PFSK-1 (cell line): ENCODE measurements at regions not wholly inside any gene's neighbourhood (a gene's known extent, or its start where the extent isn't known, plus 50 kb on each side); places are given as distances from the start of the nearest gene placed in this dataset.

Source experiments
- FOXP2 ChIP-seq: optimal IDR thresholded peaks from 2 replicates; pipeline ENCODE3; 2011; ENCODE audit warnings: borderline replicate concordance, control low read depth, inconsistent platforms; ENCODE audit not compliant: insufficient read depth; ENCODE audit errors: extremely low read length, extremely low read depth
- POLR2AphosphoS5 ChIP-seq: IDR thresholded peaks from 2 replicates; pipeline ENCODE4 v1.6.1; 2012; ENCODE audit warnings: low read depth, mild to moderate bottlenecking, control low read depth, low read length, moderate library complexity
- SIN3A ChIP-seq: IDR thresholded peaks from 2 replicates; pipeline ENCODE4 v1.6.1; 2012; ENCODE audit warnings: mild to moderate bottlenecking, low read length, moderate library complexity, borderline replicate concordance; ENCODE audit not compliant: insufficient read depth
- TAF1 ChIP-seq: IDR thresholded peaks from 2 replicates; pipeline ENCODE4 v1.6.1; 2012; ENCODE audit warnings: low read length, control low read depth, borderline replicate concordance; ENCODE audit not compliant: insufficient read depth
- TF ChIP-seq, protein P1 (sequence below), 2 experiments: IDR thresholded peaks; 2 replicates each; pipeline versions ENCODE4 v1.6.1 to v1.8.0; 2011 to 2012; ENCODE audit warnings: low read depth in 2 of 2, low read length in 2 of 2, control low read depth in 1 of 2, inconsistent platforms in 1 of 2, mild to moderate bottlenecking in 1 of 2, moderate library complexity in 1 of 2; ENCODE audit not compliant: insufficient read depth in 1 of 2

DNA sequence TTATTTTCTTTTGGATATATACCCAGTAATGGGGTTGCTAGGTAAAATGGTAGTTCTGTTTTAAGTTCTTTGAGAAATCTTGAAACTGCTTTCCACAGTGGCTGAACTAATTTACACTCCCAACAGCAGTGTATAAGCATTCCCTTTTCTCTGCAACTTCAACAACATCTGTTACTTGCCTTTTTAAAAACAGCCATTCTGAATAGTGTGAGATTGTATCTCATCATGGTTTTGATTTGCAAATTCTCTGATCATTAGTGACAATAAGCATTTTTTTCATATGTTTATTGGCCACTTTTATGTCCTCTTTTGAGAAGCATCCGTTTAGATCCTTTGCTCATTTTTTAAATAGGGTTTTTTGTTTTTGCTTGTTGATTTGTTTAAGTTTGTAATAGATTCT is 291.3 kb upstream of the COL3A1 start:
- TF ChIP-seq SIN3A (no peak), POLR2AphosphoS5 (no peak)
- TF ChIP-seq, protein P1, sequence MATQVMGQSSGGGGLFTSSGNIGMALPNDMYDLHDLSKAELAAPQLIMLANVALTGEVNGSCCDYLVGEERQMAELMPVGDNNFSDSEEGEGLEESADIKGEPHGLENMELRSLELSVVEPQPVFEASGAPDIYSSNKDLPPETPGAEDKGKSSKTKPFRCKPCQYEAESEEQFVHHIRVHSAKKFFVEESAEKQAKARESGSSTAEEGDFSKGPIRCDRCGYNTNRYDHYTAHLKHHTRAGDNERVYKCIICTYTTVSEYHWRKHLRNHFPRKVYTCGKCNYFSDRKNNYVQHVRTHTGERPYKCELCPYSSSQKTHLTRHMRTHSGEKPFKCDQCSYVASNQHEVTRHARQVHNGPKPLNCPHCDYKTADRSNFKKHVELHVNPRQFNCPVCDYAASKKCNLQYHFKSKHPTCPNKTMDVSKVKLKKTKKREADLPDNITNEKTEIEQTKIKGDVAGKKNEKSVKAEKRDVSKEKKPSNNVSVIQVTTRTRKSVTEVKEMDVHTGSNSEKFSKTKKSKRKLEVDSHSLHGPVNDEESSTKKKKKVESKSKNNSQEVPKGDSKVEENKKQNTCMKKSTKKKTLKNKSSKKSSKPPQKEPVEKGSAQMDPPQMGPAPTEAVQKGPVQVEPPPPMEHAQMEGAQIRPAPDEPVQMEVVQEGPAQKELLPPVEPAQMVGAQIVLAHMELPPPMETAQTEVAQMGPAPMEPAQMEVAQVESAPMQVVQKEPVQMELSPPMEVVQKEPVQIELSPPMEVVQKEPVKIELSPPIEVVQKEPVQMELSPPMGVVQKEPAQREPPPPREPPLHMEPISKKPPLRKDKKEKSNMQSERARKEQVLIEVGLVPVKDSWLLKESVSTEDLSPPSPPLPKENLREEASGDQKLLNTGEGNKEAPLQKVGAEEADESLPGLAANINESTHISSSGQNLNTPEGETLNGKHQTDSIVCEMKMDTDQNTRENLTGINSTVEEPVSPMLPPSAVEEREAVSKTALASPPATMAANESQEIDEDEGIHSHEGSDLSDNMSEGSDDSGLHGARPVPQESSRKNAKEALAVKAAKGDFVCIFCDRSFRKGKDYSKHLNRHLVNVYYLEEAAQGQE (IDR thresholded peaks at IDR 0.05; ENCODE audit: insufficient read depth in 1 of 2, low read depth in 2 of 2, low read length in 2 of 2): no peak

DNA sequence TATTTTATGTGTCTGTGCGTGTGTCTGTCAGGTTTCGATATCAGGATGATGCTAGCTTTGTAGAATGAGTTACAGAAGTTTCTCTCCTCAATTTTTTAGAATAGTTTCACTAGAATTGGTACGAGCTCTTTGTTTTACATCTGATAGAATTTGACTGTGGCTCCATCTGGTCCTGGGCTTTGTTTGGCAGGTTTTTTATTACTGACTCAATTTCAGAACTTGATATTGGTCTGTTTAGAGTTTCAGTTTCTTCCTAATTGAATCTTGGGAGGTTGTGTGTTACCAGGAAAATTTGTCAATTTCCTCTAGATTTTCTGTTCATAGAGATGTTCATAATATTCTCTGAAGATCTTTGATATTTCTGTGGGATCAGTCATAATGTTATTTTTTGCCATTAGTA is 289.4 kb upstream of the COL3A1 start:
- TF ChIP-seq FOXP2 (no peak), SIN3A (no peak), POLR2AphosphoS5 (no peak), TAF1 (no peak)
- TF ChIP-seq, protein P1 (IDR thresholded peaks at IDR 0.05; ENCODE audit: insufficient read depth in 1 of 2, low read depth in 2 of 2, low read length in 2 of 2): no peak

DNA sequence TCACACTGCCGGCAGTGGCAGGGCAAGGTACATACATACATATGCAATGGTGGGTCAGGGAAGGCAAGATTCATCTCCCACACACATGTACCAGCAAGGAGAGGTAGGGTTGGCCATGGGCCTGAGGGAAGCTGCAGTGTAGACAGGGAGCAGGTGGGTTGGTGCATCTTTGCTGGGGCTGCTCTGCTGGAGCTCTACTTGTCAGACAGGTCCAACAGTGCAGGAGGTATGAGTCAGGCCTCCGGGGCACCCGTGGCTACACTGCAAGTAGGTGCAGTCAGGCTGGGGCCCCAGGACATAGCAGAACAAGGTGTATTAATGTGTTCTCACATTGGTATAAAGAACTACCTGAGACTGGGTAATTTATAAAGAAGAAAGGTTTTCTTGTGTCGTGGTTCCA is 281.1 kb upstream of the COL3A1 start:
- TF ChIP-seq POLR2AphosphoS5 (no peak), TAF1 (no peak), FOXP2 (no peak), SIN3A (no peak)
- TF ChIP-seq, protein P1 (IDR thresholded peaks at IDR 0.05; ENCODE audit: insufficient read depth in 1 of 2, low read depth in 2 of 2, low read length in 2 of 2): no peak

DNA sequence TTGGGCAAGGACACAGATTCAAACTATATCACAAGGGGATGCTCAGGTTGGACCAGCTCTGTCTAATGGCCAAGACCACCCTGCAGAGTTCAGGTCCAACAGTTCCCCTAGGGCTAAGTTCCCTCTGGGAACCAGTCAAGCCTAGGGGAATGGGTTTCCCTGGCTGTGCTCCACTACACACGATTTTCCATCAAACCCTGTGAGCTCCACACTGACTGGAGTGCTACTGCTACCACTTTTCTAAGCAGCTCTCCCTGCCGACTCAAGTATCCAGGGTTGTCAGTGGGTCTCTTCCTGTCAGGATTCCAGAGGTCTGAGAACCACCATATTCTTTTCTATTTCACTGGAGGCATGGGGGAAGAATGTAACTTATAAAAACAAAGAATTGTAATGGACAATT is 280.4 kb upstream of the COL3A1 start:
- TF ChIP-seq FOXP2: no peak
- TF ChIP-seq, protein P1 (IDR thresholded peaks at IDR 0.05; ENCODE audit: insufficient read depth in 1 of 2, low read depth in 2 of 2, low read length in 2 of 2): no peak
- TF ChIP-seq POLR2AphosphoS5: no peak
- no peak for TF ChIP-seq TAF1
- no peak for TF ChIP-seq SIN3A

DNA sequence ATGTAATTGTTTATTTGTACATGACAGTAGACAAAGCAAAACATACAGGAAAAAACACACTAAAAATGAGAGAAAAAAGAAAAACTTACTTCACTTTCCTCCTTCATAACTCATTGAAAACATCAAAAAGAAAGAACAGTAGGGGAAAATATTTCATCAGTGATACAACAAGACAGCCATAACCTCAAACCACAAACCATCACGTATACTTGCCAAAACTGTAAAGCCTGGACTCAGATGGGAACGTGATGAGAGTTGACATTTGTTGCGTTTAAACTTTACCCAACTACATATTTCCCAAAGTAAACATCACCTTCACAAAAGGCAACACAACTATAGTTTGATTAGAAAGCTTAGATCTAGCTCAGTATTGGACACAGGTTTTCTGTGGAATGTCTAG is 278.2 kb upstream of the COL3A1 start:
- TF ChIP-seq TAF1 (no peak), SIN3A (no peak), POLR2AphosphoS5 (no peak), FOXP2 (no peak)
- TF ChIP-seq, protein P1 (IDR thresholded peaks at IDR 0.05; ENCODE audit: insufficient read depth in 1 of 2, low read depth in 2 of 2, low read length in 2 of 2): no peak
